ENCODE measurements at regions not wholly inside any gene's neighbourhood (a gene's known extent, or its start where the extent isn't known, plus 50 kb on each side); places are given as distances from the start of the nearest gene placed in this dataset.

- DNase-seq = no peak
Observed at GRCh38 chr14:51547701-51548100, 104.0 kb upstream of the FRMD6 start.

- no peak for DNase-seq
Observed at GRCh38 chr14:51548187-51548586, 103.5 kb upstream of the FRMD6 start.

- DNase-seq = no peak
Observed at GRCh38 chr14:51550636-51551035, 101.1 kb upstream of the FRMD6 start.

- no peak for DNase-seq
Observed at GRCh38 chr14:51552275-51552674, 99.4 kb upstream of the FRMD6 start.

GRCh38 chr14:51552768-51553404 lies 98.8 kb upstream of the FRMD6 start:
- DNase-seq = no peak

GRCh38 chr14:51554339-51554920 lies 97.3 kb upstream of the FRMD6 start:
- DNase-seq = no peak

- DNase-seq = no peak
Observed at GRCh38 chr14:51554953-51555352, 96.8 kb upstream of the FRMD6 start.

GRCh38 chr14:51561141-51561540 lies 90.6 kb upstream of the FRMD6 start:
- DNase-seq = no peak

GRCh38 chr14:51562816-51563215 lies 88.9 kb upstream of the FRMD6 start:
- no peak for DNase-seq

- no peak for DNase-seq
Observed at GRCh38 chr14:51563560-51563959, 88.2 kb upstream of the FRMD6 start.

GRCh38 chr14:51564460-51564859 lies 87.2 kb upstream of the FRMD6 start:
- DNase-seq = no peak

- peak; percentile 64 for DNase-seq
Observed at GRCh38 chr14:51564986-51565604, 86.6 kb upstream of the FRMD6 start.

- no peak for DNase-seq
Observed at GRCh38 chr14:51566831-51567582, 84.7 kb upstream of the FRMD6 start.

GRCh38 chr14:51568366-51568765 lies 83.3 kb upstream of the FRMD6 start:
- no peak for DNase-seq

- DNase-seq = no peak
Observed at GRCh38 chr14:51573607-51574006, 78.1 kb upstream of the FRMD6 start.

GRCh38 chr14:51574009-51574408 lies 77.7 kb upstream of the FRMD6 start:
- no peak for DNase-seq

GRCh38 chr14:51575349-51576116 lies 76.2 kb upstream of the FRMD6 start:
- peak; percentile 71 for DNase-seq

GRCh38 chr14:51576117-51576430 lies 75.6 kb upstream of the FRMD6 start:
- no peak for DNase-seq

- DNase-seq = no peak
Observed at GRCh38 chr14:51576879-51577278, 74.8 kb upstream of the FRMD6 start.

- DNase-seq = no peak
Observed at GRCh38 chr14:51578853-51579252, 72.9 kb upstream of the FRMD6 start.

GRCh38 chr14:51581017-51581881 lies 70.5 kb upstream of the FRMD6 start:
- peak; percentile 17 for DNase-seq

- DNase-seq = no peak
Observed at GRCh38 chr14:51582437-51582836, 69.3 kb upstream of the FRMD6 start.
